H1 (cell line): ENCODE measurements at regions not wholly inside any gene's neighbourhood (a gene's known extent, or its start where the extent isn't known, plus 50 kb on each side); places are given as distances from the start of the nearest gene placed in this dataset.

Experiments
- CTCF ChIA-PET: fragments of 300-600 bp; sonication (Branson Sonifier 250); formaldehyde crosslinking; loops from one replicate; lab custom pipeline; 2021; ENCODE audit not compliant: partially characterized antibody; lab: Charles Lee
- POLR2A ChIA-PET: fragments of 300-600 bp; sonication (Branson Sonifier 250); formaldehyde crosslinking; loops from one replicate; lab custom pipeline; 2021; ENCODE audit warnings: inconsistent platforms; ENCODE audit not compliant: partially characterized antibody; lab: Charles Lee
- DNase-seq, 2 experiments: peaks; one replicate each; pipeline versions ENCODE4 v3.0.0 to v3.0.0-alpha.2; 2010 to 2022; ENCODE audit warnings: low spot score in 2 of 2, low read depth in 1 of 2, mixed read lengths in 1 of 2
- FAIRE-seq: peaks from 2 replicates; lab custom pipeline; 2011; peaks lifted over from hg19 to GRCh38; lab: Jason Lieb, UNC
- H2AFZ ChIP-seq: 2 replicates; pipeline ENCODE4 v1.8.1; 2012; ENCODE audit warnings: low read length, inconsistent platforms
- H2AK5ac ChIP-seq: 2 replicates; pipeline ENCODE4 v1.6.1; 2013; ENCODE audit warnings: low read depth, low read length
- H2BK120ac ChIP-seq: replicated peaks from 2 replicates; pipeline ENCODE3; 2013; ENCODE audit warnings: low read depth, low read length, inconsistent platforms
- H2BK12ac ChIP-seq: 2 replicates; pipeline ENCODE4 v1.6.1; 2013; ENCODE audit warnings: low read depth, low read length
- H2BK15ac ChIP-seq: 2 replicates; pipeline ENCODE4 v1.6.1; 2013; ENCODE audit warnings: low read length
- H2BK20ac ChIP-seq: 2 replicates; pipeline ENCODE4 v1.6.1; 2013; ENCODE audit warnings: low read length
- H2BK5ac ChIP-seq: 2 replicates; pipeline ENCODE4 v1.6.1; 2013; ENCODE audit warnings: low read depth, low read length
- H3K14ac ChIP-seq: 2 replicates; pipeline ENCODE4 v1.6.1; 2013; ENCODE audit warnings: inconsistent platforms; ENCODE audit not compliant: insufficient read length
- H3K18ac ChIP-seq: 2 replicates; pipeline ENCODE4 v1.6.1; 2013; ENCODE audit warnings: low read length; ENCODE audit errors: extremely low read depth
- H3K23ac ChIP-seq: 2 replicates; pipeline ENCODE4 v1.6.1; 2013; ENCODE audit warnings: inconsistent platforms; ENCODE audit not compliant: insufficient read length
- H3K23me2 ChIP-seq: 2 replicates; pipeline ENCODE4 v1.6.1; 2013; ENCODE audit warnings: low read depth, low read length
- H3K27ac ChIP-seq: 2 replicates; pipeline ENCODE4 v1.6.1; 2011; ENCODE audit warnings: low read depth, low read length, inconsistent platforms
- H3K27me3 ChIP-seq, 4 experiments: replicated peaks in 1 of 4; 1 replicate in 1 of 4; 2 replicates in 3 of 4; pipeline versions ENCODE4 v1.6.1 to v1.8.1; 2011 to 2013; ENCODE audit warnings: low read length in 3 of 4, mild to moderate bottlenecking in 3 of 4, inconsistent platforms in 2 of 4, mixed read lengths in 2 of 4, moderate library complexity in 1 of 4; ENCODE audit not compliant: control insufficient read depth in 3 of 4, insufficient read depth in 3 of 4; ENCODE audit errors: extremely low read depth in 1 of 4
- H3K36me3 ChIP-seq, 4 experiments: 2 replicates each; pipeline versions ENCODE4 v1.6.1 to v1.8.1; 2011 to 2013; ENCODE audit warnings: mild to moderate bottlenecking in 4 of 4, low read length in 3 of 4, moderate library complexity in 2 of 4, control low read depth in 1 of 4, inconsistent platforms in 1 of 4; ENCODE audit not compliant: insufficient read depth in 4 of 4, control insufficient read depth in 2 of 4
- H3K4ac ChIP-seq: replicated peaks from 2 replicates; pipeline ENCODE3; 2013; ENCODE audit warnings: low read length, low read depth, mixed read lengths, inconsistent platforms; ENCODE audit not compliant: insufficient read length
- H3K4me1 ChIP-seq, 4 experiments: replicated peaks in 1 of 4; 1 replicate in 1 of 4; 2 replicates in 3 of 4; pipeline versions ENCODE4 v1.6.1 to v1.8.1; 2011 to 2013; ENCODE audit warnings: low read length in 3 of 4, inconsistent platforms in 2 of 4, mixed read lengths in 1 of 4; ENCODE audit not compliant: insufficient read depth in 4 of 4, control insufficient read depth in 3 of 4
- H3K4me2 ChIP-seq, 2 experiments: 2 replicates each; pipeline versions ENCODE4 v1.6.1 to v1.8.1; 2011 to 2013; ENCODE audit warnings: low read depth in 2 of 2, low read length in 2 of 2, control low read depth in 1 of 2, inconsistent platforms in 1 of 2, mild to moderate bottlenecking in 1 of 2; ENCODE audit not compliant: insufficient read depth in 1 of 2
- H3K4me3 ChIP-seq, 4 experiments: fragments of 200-600, 300-600 bp in 1 of 4; sonication (generic), shearing (Covaris generic), sonication (Bioruptor Twin) in 1 of 4; 2 replicates each; pipeline versions ENCODE4 v1.5.1 to v1.8.1; 2011 to 2016; ENCODE audit warnings: low read length in 4 of 4, low read depth in 3 of 4, control low read depth in 2 of 4, inconsistent platforms in 2 of 4, mild to moderate bottlenecking in 2 of 4, mixed read lengths in 1 of 4, moderate library complexity in 1 of 4; ENCODE audit not compliant: insufficient read depth in 2 of 4; ENCODE audit errors: extremely low read depth in 1 of 4
- H3K56ac ChIP-seq: replicated peaks from 2 replicates; pipeline ENCODE3; 2013; ENCODE audit warnings: low read depth, mild to moderate bottlenecking, mixed read lengths, low read length, inconsistent platforms; ENCODE audit not compliant: insufficient read length
- H3K79me1 ChIP-seq: 2 replicates; pipeline ENCODE4 v1.6.1; 2013; ENCODE audit warnings: low read depth, low read length, control low read depth
- H3K79me2 ChIP-seq, 2 experiments: 2 replicates each; pipeline versions ENCODE4 v1.6.1 to v1.8.1; 2012 to 2013; ENCODE audit warnings: low read length in 2 of 2, mild to moderate bottlenecking in 2 of 2, inconsistent platforms in 1 of 2; ENCODE audit not compliant: insufficient read depth in 2 of 2, control insufficient read depth in 1 of 2
- H3K9ac ChIP-seq, 4 experiments: replicated peaks in 1 of 4; 1 replicate in 1 of 4; 2 replicates in 3 of 4; pipeline versions ENCODE4 v1.6.1 to v1.8.1; 2011 to 2013; ENCODE audit warnings: low read depth in 3 of 4, low read length in 3 of 4, control low read depth in 2 of 4, mild to moderate bottlenecking in 2 of 4, moderate library complexity in 2 of 4, inconsistent platforms in 1 of 4; ENCODE audit errors: extremely low read depth in 1 of 4
- H3K9me3 ChIP-seq, 2 experiments: 2 replicates each; pipeline versions ENCODE4 v1.6.1 to v1.8.1; 2012 to 2013; ENCODE audit warnings: mild to moderate bottlenecking in 2 of 2, moderate library complexity in 2 of 2, control low read depth in 1 of 2, inconsistent platforms in 1 of 2, low read depth in 1 of 2, low read length in 1 of 2, mixed read lengths in 1 of 2; ENCODE audit not compliant: insufficient read depth in 2 of 2
- H4K20me1 ChIP-seq, 2 experiments: replicated peaks in 1 of 2; 2 replicates each; pipeline versions ENCODE3 to v1.8.1; 2011 to 2013; ENCODE audit warnings: inconsistent platforms in 2 of 2, low read length in 2 of 2, mild to moderate bottlenecking in 1 of 2; ENCODE audit not compliant: insufficient read depth in 2 of 2, control insufficient read depth in 1 of 2
- H4K5ac ChIP-seq: 2 replicates; pipeline ENCODE4 v1.6.1; 2013; ENCODE audit warnings: low read length, low read depth, mixed read lengths, inconsistent platforms; ENCODE audit not compliant: insufficient read length
- H4K8ac ChIP-seq: 2 replicates; pipeline ENCODE4 v1.8.0; 2013; ENCODE audit warnings: mild to moderate bottlenecking, moderate library complexity, low read length, inconsistent platforms; ENCODE audit not compliant: insufficient read depth; ENCODE audit errors: extremely low read depth
- H4K91ac ChIP-seq: replicated peaks from 2 replicates; pipeline ENCODE3; 2013; ENCODE audit warnings: low read length, mixed read lengths, inconsistent platforms; ENCODE audit not compliant: insufficient read length
- ASH2L ChIP-seq: fragments of 200-600, 300-600 bp; sonication (generic); IDR thresholded peaks from one replicate; pipeline ENCODE4 v1.7.1; 2017; ENCODE audit warnings: low read length
- BRCA1 ChIP-seq: IDR thresholded peaks from 2 replicates; pipeline ENCODE4 v1.6.1; 2012; ENCODE audit warnings: low read depth, low read length, improper control_type of control experiment
- CBX8 ChIP-seq: fragments of 300-800, 300-1000 bp; sonication (generic); IDR thresholded peaks from 2 replicates; pipeline ENCODE4 v1.7.1; 2016; ENCODE audit warnings: low read depth, low read length, borderline replicate concordance
- EGR1 ChIP-seq: IDR thresholded peaks from 2 replicates; pipeline ENCODE4 v1.6.1; 2011; ENCODE audit warnings: low read depth, low read length, borderline replicate concordance
- EP300 ChIP-seq, 2 experiments: IDR thresholded peaks; 1 replicate in 1 of 2; 2 replicates in 1 of 2; pipeline ENCODE4 v1.6.1; 2011 to 2012; ENCODE audit warnings: low read depth in 2 of 2, low read length in 2 of 2, mild to moderate bottlenecking in 2 of 2, borderline replicate concordance in 1 of 2, inconsistent platforms in 1 of 2, moderate library complexity in 1 of 2
- GABPA ChIP-seq: IDR thresholded peaks from 2 replicates; pipeline ENCODE4 v1.6.1; 2011; ENCODE audit warnings: mild to moderate bottlenecking, low read length, moderate library complexity, borderline replicate concordance; ENCODE audit not compliant: insufficient read depth
- JUND ChIP-seq: IDR thresholded peaks from 2 replicates; pipeline ENCODE4 v1.6.1; 2011; ENCODE audit warnings: mild to moderate bottlenecking, improper control_type of control experiment, low read length
- RFX5 ChIP-seq: IDR thresholded peaks from 2 replicates; pipeline ENCODE4 v1.6.1; 2011; ENCODE audit warnings: low read depth, low read length, improper control_type of control experiment, borderline replicate concordance
- RXRA ChIP-seq: IDR thresholded peaks from 2 replicates; pipeline ENCODE4 v1.6.1; 2011; ENCODE audit warnings: low read depth, mild to moderate bottlenecking, low read length, moderate library complexity; ENCODE audit not compliant: insufficient read depth
- SP2 ChIP-seq: IDR thresholded peaks from 2 replicates; pipeline ENCODE4 v1.6.1; 2012; ENCODE audit warnings: mild to moderate bottlenecking, low read length, inconsistent platforms
- SP4 ChIP-seq: IDR thresholded peaks from 2 replicates; pipeline ENCODE4 v1.6.1; 2012; ENCODE audit warnings: low read length, inconsistent platforms
- WGBS, 2 experiments: shearing (Covaris generic) in 1 of 2; methylation state at CpG; one replicate each; pipeline versions ENCODE4 v1.1.6 to v1.1.7; 2013 to 2015; ENCODE audit warnings: low lambda C conversion rate in 2 of 2, mixed read lengths in 2 of 2, inconsistent platforms in 1 of 2, low coverage in 1 of 2, missing lambda C conversion rate in 1 of 2; ENCODE audit not compliant: insufficient replicate concordance in 2 of 2, insufficient coverage in 1 of 2, insufficient read length in 1 of 2; ENCODE audit errors: extremely low coverage in 1 of 2, missing lambda C conversion rate in 1 of 2; 5-methylcytosine and 5-hydroxymethylcytosine counted together

- CTCF ChIA-PET, result interaction anchor here (1.7 to 5.6 kb wide), 3 partner anchors 15 to 124 kb away, joined by 4 to 35 read pairs (median 4); no protein-coding TSS in a partner anchor
Observed at GRCh38 chr18:78861116-78861515, 118.5 kb upstream of the SALL3 start.

More at GRCh38 chr18:78861116-78861515, 118.5 kb upstream of the SALL3 start:
- Histone ChIP-seq H3K4me3 (no peak overlapping the region), H4K8ac (no peak overlapping the region), H3K79me2 (no peaks in the 10 kb centered on the region), H2BK120ac (no peak overlapping the region), H2BK20ac (no peak overlapping the region), H3K27ac (no peak overlapping the region), H3K56ac (no peak overlapping the region), H4K5ac (no peak overlapping the region), H2AFZ (no peak overlapping the region), H3K27me3 (no peaks in the 10 kb centered on the region), H2BK5ac (no peak overlapping the region), H3K18ac (no peak overlapping the region), H3K14ac (no peak overlapping the region), H3K79me1 (no peaks in the 10 kb centered on the region), H3K9me3 (no peaks in the 10 kb centered on the region), H3K4me1 (no peaks in the 10 kb centered on the region; a peak in 1 of 7 replicates), H3K23me2 (no peaks in the 10 kb centered on the region), H4K20me1 (no peaks in the 10 kb centered on the region), H3K23ac (no peak overlapping the region), H2AK5ac (no peak overlapping the region), H3K9ac (no peak overlapping the region), H3K4me2 (no peak overlapping the region), H2BK15ac (no peak overlapping the region), H4K91ac (no peak overlapping the region), H2BK12ac (no peak overlapping the region), H3K36me3 (no peaks in the 10 kb centered on the region), H3K4ac (no peak overlapping the region)
- FAIRE-seq, result no peak
- TF ChIP-seq SP4 (no peak), EP300 (IDR thresholded peaks at IDR 0.05; ENCODE audit: borderline replicate concordance in 1 of 2, low read depth in 2 of 2, low read length in 2 of 2) (no peak), BRCA1 (no peak), RFX5 (no peak), SP2 (no peak), ASH2L (no peak), EGR1 (no peak), GABPA (no peak), RXRA (no peak), JUND (no peak), CBX8 (no peak)
- WGBS, 2 experiments, result 93% methylated on average over 11 of the region's 11 CpGs; no CpG with 5 or more reads in 1 of the 2 experiments
- POLR2A ChIA-PET, result no interaction called here
- no peak for DNase-seq
